Hematopoietic multipotent progenitor cell treated with erythropoietin and hydrocortisone succinate and interleukin-3 and kit ligand, for 4 days (in vitro differentiated cells): ENCODE measurements at regions not wholly inside any gene's neighbourhood (a gene's known extent, or its start where the extent isn't known, plus 50 kb on each side); places are given as distances from the start of the nearest gene placed in this dataset.
"Not testable (repeated sequence)": the region's sequence is repeated elsewhere in the genome, so short reads cannot be mapped to it uniquely, and the experiment has no call there.

Experiments
- DNase-seq: peaks from one replicate; pipeline ENCODE4 v3.0.0-alpha.2; 2015

DNA sequence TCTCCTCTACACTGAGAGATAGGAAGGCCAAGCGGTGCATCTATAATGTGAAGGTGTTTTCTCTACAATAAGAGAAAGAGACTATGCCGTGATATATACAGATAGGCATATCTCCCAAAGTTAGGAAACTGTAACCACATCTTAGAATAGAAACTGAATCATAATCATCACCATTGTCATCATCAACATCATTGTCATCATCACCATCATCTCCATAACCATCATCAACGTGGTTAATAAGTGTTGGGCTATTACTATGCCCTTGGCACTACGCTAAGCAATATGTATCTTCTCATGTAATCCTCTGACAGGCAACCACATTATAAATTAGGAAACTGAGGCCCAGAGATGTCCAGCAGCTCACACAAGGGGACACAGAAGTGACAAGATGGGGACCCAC is 369.9 kb downstream of the ANAPC1 start:
- DNase-seq, result not testable (repeated sequence)

DNA sequence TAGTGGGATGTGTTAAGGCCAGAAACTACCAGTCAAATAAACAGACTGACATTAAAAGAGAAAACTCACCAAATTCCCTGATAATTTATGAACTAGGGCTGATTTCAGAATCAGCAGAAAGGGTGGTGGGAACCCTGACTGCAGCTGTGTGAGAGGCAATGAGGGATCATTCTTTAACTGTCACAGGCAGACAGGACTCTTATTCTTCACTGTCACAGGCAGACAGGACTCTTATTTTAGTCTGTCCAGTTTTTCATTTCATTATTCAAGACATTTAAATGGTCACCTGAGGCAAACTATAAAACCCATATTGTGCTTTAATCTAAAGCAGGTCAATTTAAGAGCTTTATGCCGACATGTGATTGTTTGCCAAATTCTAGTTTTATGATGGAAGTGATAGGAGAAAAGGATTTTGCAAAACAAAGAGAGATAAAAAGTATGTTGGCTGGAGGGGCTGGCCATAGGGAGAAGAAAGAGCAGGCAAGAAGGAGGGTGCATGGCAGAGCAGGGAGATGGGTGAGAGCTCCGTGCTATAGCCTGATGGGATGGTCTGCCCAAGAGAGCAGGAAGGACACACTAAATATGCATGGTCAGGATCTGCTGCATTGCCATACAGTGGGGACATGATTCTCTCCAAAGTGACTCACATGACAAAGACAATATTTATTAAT is 366.8 kb downstream of the ANAPC1 start:
- not testable (repeated sequence) for DNase-seq

DNA sequence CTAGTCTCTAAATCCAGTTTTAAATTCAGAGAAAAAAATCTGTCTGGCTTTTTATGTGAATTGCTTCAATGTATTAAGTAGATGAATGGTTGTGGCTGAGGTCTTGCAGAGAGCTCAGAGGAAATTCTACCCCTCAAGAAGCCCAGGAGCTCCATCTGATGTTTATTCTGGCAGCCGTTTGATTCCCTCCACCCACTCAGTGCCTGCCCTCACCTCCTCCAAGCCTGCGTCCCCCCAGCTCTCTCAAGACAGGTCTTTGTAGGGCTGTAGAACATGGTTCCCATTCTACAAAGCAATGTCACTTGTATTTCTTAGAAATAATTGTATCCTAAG is 366.3 kb downstream of the ANAPC1 start:
- not testable (repeated sequence) for DNase-seq

GRCh38 chr2:111519071-111519470 is 364.9 kb downstream of the ANAPC1 start:
- DNase-seq, result peak; percentile 30

DNA sequence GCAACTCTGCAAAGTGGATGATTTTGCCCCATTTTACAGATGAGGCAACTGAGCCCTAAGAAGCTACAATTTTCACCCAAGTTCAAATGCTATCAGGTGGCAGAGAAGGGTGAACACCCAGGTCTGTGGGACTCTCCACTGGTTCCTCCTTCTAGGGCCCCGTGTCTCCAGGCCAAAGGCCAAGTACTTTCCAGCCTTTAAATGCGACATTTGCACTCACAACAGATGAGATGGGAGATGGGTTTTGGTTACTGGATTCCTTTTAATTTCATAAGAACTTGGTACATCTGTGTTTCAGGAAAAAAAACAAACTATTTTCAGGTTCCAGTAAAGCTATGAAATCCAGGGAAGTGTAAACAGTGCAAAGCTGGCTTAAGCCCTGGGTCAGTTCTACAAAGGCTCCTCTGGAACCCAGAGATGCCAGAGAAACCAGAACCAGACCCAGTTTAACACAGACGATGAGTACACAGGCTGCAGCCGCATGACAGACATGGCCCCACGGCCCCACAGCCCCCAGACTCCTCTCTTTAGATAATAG is 361.7 kb downstream of the ANAPC1 start:
- no peak for DNase-seq

GRCh38 chr2:111523009-111523408 is 361.0 kb downstream of the ANAPC1 start:
- DNase-seq, result no peak

DNA sequence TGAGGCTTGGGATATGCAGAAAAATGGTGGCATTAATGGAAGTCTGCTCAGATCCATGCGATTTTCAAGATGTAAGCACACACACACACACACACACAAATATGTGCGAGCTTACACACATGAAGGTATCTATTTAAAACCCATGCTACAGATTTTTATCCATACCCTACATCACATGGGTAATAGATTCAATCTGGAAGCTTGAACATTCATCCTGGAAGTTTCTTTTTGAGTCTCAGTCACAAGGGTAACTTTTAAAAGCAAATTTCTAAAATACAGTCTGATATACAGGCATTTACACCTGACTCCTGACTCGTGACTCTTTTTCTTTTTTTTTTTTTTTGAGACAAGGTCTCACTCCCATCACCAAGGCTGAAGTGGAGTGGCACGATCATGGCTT is 359.0 kb downstream of the ANAPC1 start:
- not testable (repeated sequence) for DNase-seq

- not testable (repeated sequence) for DNase-seq
Observed at GRCh38 chr2:111526041-111526639, 357.9 kb downstream of the ANAPC1 start.

DNA sequence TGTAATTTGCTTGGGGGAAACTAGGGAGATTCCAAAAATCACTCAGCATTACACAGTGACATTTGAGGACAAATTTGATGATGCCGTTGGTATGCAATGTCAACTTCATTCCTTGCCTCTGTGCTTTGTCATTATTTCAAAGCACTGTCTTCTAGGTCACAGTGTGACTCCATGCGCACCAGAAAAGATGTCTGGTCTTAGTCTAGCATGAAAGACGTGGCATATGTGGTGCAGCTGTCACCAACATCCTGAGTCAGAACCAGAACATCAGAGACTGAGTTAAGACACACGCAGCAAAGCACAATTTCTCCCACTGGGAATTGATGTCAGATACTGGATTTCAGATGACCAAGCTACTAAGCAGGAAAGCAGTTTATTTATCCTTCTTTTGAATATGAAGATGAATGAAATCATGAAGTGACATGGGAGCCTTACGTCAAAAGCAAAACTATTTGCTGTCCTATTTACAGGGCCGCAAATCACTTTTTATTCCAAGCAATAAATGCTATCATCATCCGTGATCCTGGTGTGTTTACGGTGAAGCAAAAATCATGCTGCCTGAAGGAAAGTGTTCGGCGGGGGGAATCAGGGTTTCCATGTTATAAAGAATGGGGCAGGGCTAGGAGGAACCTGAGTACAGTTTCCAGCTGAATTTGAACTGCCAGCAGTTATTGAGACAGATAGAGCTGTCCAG is 356.1 kb downstream of the ANAPC1 start:
- not testable (repeated sequence) for DNase-seq

- DNase-seq, result not testable (repeated sequence)
Observed at GRCh38 chr2:111529022-111529421, 355.0 kb downstream of the ANAPC1 start.

GRCh38 chr2:111530239-111530965 is 353.6 kb downstream of the ANAPC1 start:
- DNase-seq, result not testable (repeated sequence)

GRCh38 chr2:111532682-111533556 is 351.1 kb downstream of the ANAPC1 start:
- not testable (repeated sequence) for DNase-seq

DNA sequence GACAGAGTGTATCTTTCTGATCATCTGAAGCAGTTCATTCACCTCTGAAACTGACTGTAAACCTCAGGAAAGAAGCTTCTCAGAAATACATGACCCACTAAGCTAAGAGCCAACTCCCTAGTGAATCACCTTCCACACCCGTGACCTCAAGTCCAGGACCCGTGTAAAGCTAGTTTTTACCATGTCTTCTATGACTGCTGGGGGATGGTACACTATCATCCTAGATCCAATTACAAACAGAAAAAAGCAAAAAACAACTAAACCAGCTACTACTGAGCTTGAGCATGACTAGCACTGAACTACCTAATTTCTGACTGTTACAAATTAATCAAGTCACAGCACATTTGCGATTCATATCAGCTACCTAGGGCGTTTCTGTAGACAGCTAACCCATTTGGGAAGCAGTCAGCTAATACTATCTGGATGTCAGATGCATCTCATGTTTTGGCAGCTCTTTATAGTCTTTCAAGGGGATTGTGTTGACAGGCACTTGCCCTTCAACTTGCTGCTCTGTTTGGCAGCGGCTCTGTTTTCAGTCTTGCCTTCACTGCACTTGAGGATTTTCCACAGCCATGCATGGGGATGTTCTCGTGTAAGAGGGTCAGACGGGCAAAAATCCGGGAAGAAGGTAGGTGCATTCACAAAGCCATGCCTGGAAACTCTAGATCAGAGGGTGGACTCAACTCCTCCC is 350.3 kb downstream of the ANAPC1 start:
- peak; percentile 45 for DNase-seq

GRCh38 chr2:111534910-111535352 is 349.1 kb downstream of the ANAPC1 start:
- no peak for DNase-seq

- no peak for DNase-seq
Observed at GRCh38 chr2:111535404-111535803, 348.6 kb downstream of the ANAPC1 start.

DNA sequence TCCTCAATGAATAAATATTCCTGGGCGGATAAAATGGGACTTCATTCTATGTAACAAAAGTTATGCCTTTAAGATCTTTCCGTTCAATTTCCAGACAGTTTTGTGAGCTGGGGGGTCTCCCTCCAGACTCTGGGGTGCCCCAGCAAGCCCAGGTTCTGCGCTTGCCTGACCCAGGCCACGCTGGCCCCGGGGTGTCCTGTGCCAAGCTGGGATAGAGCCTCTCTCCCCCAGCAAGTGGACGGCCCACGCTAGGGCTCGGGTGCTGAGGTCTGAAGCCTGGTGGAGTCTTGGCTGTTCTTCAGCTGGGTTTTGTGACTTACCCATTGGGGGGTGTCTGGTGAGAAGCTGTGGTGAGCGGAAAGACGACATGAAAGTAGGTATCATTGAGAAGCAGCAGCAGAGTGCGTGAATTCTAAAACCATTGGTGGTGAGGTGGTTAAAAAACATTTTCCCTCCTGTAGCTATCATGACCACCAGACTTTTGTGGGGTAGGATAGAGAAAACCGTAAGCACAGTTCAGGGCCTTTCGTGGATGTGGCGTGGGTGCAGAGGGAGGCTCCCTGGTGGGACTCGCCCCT is 346.8 kb downstream of the ANAPC1 start:
- DNase-seq, result peak; percentile 16

- DNase-seq, result not testable (repeated sequence)
Observed at GRCh38 chr2:111539991-111540390, 344.0 kb downstream of the ANAPC1 start.

GRCh38 chr2:111542120-111542774 is 341.7 kb downstream of the ANAPC1 start:
- not testable (repeated sequence) for DNase-seq

GRCh38 chr2:111544006-111544405 is 340.0 kb downstream of the ANAPC1 start:
- DNase-seq, result not testable (repeated sequence)

- not testable (repeated sequence) for DNase-seq
Observed at GRCh38 chr2:111545723-111546431, 338.1 kb downstream of the ANAPC1 start.
